ENCODE measurements at regions not wholly inside any gene's neighbourhood (a gene's known extent, or its start where the extent isn't known, plus 50 kb on each side); places are given as distances from the start of the nearest gene placed in this dataset.

DNA sequence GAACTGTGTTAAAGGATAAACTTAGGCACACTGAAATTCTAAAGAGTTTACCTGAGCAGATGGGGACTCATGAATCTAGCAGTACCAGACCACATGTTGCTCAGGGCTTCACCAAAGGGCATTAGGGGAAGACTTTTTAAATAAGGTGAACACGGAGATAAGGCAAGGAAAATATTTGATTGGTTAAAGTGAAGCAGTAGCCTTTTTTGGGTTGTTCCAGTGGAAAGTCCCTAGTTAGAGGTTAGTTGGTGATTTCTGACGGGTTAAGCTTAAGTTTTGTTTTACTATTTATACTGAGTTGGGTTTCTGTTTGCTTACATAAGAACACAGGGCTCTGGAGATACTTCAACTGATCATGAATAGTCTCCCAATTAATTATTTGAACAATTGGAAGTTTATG is 722.5 kb downstream of the SOCS6 start:
- BruUV-seq (replicated peaks): no TSS peak
- no peaks in the 10 kb centered on the region for H3K9me3 ChIP-seq (ENCODE audit: low read length)
- FAIRE-seq: no peak

More for the DNA sequence above, 722.5 kb downstream of the SOCS6 start:
- Histone ChIP-seq H3K4me2 (ENCODE audit: low read depth, low read length) (no peak overlapping the region), H3K9ac (ENCODE audit: insufficient read depth, low read depth, low read length) (no peak overlapping the region), H2AFZ (ENCODE audit: low read length) (no peak overlapping the region), H3K27me3 (ENCODE audit: control insufficient read depth in 1 of 2, insufficient read depth in 2 of 2, low read length in 2 of 2) (no peaks in the 10 kb centered on the region), H3K4me1 (ENCODE audit: insufficient read depth, low read length) (no peaks in the 10 kb centered on the region), H3K4me3 (replicated peaks in 1 of 3; ENCODE audit: insufficient read depth in 1 of 3, low read depth in 2 of 3, low read length in 3 of 3) (no peak overlapping the region), H4K20me1 (ENCODE audit: insufficient read depth, low read length) (no peaks in the 10 kb centered on the region), H3K27ac (ENCODE audit: extremely low read length, insufficient read depth, low read length) (no peak overlapping the region), H3K79me2 (ENCODE audit: insufficient read depth, low read length) (no peaks in the 10 kb centered on the region), H3K36me3 (replicated peaks in 1 of 2; ENCODE audit: control insufficient read depth in 1 of 2, insufficient read depth in 2 of 2, low read length in 2 of 2) (no peaks in the 10 kb centered on the region)
- POLR2A ChIA-PET: no interaction called here
- intact Hi-C loops (cut with micrococcal nuclease; ENCODE audit: unreplicated experiment) (no loop called here), in situ Hi-C loops (cut with HindIII; ENCODE audit: extremely low pct_ligation_motif_present, low pct_unique_long_range_greater_than_20kb) (no loop called here)
- CTCF ChIA-PET (ENCODE audit: low intra/inter-chr PET ratio, low total read pairs): no interaction called here
- TF ChIP-seq, protein P1, sequence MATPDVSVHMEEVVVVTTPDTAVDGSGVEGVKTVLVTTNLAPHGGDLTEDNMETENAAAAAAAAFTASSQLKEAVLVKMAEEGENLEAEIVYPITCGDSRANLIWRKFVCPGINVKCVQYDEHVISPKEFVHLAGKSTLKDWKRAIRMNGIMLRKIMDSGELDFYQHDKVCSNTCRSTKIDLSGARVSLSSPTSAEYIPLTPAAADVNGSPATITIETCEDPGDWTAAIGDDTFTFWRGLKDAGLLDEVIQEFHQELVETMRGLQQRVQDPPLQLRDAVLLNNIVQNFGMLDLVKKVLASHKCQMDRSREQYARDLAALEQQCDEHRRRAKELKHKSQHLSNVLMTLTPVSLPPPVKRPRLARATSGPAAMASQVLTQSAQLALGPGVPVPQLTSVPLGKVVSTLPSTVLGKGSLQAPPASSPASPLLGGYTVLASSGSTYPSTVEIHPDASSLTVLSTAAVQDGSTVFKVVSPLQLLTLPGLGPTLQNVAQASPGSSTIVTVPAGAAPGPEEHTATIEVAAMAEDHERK (CRISPR knock-in tag; IDR thresholded peaks at IDR 0.05; ENCODE audit: low read depth): no peak
- TF ChIP-seq, protein P2, sequence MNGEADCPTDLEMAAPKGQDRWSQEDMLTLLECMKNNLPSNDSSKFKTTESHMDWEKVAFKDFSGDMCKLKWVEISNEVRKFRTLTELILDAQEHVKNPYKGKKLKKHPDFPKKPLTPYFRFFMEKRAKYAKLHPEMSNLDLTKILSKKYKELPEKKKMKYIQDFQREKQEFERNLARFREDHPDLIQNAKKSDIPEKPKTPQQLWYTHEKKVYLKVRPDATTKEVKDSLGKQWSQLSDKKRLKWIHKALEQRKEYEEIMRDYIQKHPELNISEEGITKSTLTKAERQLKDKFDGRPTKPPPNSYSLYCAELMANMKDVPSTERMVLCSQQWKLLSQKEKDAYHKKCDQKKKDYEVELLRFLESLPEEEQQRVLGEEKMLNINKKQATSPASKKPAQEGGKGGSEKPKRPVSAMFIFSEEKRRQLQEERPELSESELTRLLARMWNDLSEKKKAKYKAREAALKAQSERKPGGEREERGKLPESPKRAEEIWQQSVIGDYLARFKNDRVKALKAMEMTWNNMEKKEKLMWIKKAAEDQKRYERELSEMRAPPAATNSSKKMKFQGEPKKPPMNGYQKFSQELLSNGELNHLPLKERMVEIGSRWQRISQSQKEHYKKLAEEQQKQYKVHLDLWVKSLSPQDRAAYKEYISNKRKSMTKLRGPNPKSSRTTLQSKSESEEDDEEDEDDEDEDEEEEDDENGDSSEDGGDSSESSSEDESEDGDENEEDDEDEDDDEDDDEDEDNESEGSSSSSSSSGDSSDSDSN (CRISPR knock-in tag; IDR thresholded peaks at IDR 0.05): no peak
- TF ChIP-seq ZNF484 (CRISPR knock-in tag; IDR thresholded peaks at IDR 0.05; ENCODE audit: borderline replicate concordance, low read depth): no peak
- TF ChIP-seq, protein P3, sequence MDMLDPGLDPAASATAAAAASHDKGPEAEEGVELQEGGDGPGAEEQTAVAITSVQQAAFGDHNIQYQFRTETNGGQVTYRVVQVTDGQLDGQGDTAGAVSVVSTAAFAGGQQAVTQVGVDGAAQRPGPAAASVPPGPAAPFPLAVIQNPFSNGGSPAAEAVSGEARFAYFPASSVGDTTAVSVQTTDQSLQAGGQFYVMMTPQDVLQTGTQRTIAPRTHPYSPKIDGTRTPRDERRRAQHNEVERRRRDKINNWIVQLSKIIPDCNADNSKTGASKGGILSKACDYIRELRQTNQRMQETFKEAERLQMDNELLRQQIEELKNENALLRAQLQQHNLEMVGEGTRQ (IDR thresholded peaks at IDR 0.05; ENCODE audit: low read depth, low read length): no peak
- TF ChIP-seq, protein P3 (CRISPR knock-in tag; IDR thresholded peaks at IDR 0.05; ENCODE audit: borderline replicate concordance): no peak
- ATAC-seq (no peak), DNase-seq (ENCODE audit: low spot score) (no peak)
- WGBS (ENCODE audit: low lambda C conversion rate): 3% methylated on average over 2 of the region's 2 CpGs

All from HepG2 (cell line).